WTC11 (cell line): ENCODE measurements at regions not wholly inside any gene's neighbourhood (a gene's known extent, or its start where the extent isn't known, plus 50 kb on each side); places are given as distances from the start of the nearest gene placed in this dataset.

Source experiments
- ATAC-seq: fragments of 200-7000 bp; cut with Tn5 transposase; 2 replicates; pipeline ENCODE4 v1.10.0; 2021; ENCODE audit warnings: mild to moderate bottlenecking, moderate library complexity
- CTCF ChIA-PET: fragments of 300-600 bp; sonication (Branson Sonifier 250); formaldehyde crosslinking; loops from one replicate; lab custom pipeline; 2021; ENCODE audit warnings: antibody characterized with exemption; lab: Charles Lee
- POLR2A ChIA-PET: fragments of 350-600 bp; sonication (Branson Sonifier 250); formaldehyde crosslinking; loops from one replicate; lab custom pipeline; 2021; ENCODE audit warnings: antibody characterized with exemption; lab: Charles Lee
- DNase-seq: peaks from one replicate; pipeline ENCODE4 v3.0.0; 2021; ENCODE audit warnings: low spot score
- H3K27ac Mint-ChIP-seq: 2 replicates; pipeline ENCODE4 v1.8.0; 2021; ENCODE audit warnings: mixed read lengths
- H3K27me3 Mint-ChIP-seq: 2 replicates; pipeline ENCODE4 v1.8.0; 2021; ENCODE audit warnings: low read depth, mild to moderate bottlenecking, moderate library complexity, mixed read lengths
- H3K36me3 Mint-ChIP-seq: 2 replicates; pipeline ENCODE4 v1.8.0; 2021; ENCODE audit warnings: mixed read lengths
- H3K4me1 Mint-ChIP-seq: 2 replicates; pipeline ENCODE4 v1.8.0; 2022; ENCODE audit warnings: mixed read lengths
- H3K4me3 Mint-ChIP-seq: 2 replicates; pipeline ENCODE4 v1.8.0; 2021; ENCODE audit warnings: mild to moderate bottlenecking, moderate library complexity, mixed read lengths
- H3K9me3 Mint-ChIP-seq: 2 replicates; pipeline ENCODE4 v1.8.0; 2021; ENCODE audit warnings: mixed read lengths
- ELF4 ChIP-seq: sonication (generic); formaldehyde crosslinking; IDR thresholded peaks from 2 replicates; pipeline ENCODE4 v1.8.1; 2022; ENCODE audit warnings: low read depth, mild to moderate bottlenecking, moderate library complexity, missing genetic modification reagents
- NR3C1 ChIP-seq: sonication (generic); formaldehyde crosslinking; conservative IDR thresholded peaks from 2 replicates; pipeline ENCODE4 v1.8.1; 2023; ENCODE audit warnings: low read depth, mild to moderate bottlenecking, missing genetic modification reagents
- TEAD1 ChIP-seq: sonication (generic); formaldehyde crosslinking; IDR thresholded peaks from 2 replicates; pipeline ENCODE4 v1.8.0; 2022; ENCODE audit warnings: mild to moderate bottlenecking, missing genetic modification reagents
- ZNF121 ChIP-seq: sonication (generic); formaldehyde crosslinking; IDR thresholded peaks from 2 replicates; pipeline ENCODE4 v1.8.0; 2023; ENCODE audit warnings: missing genetic modification reagents
- ZNF219 ChIP-seq: sonication (generic); formaldehyde crosslinking; IDR thresholded peaks from 2 replicates; pipeline ENCODE4 v1.8.0; 2023; ENCODE audit warnings: missing genetic modification reagents, mild to moderate bottlenecking, borderline replicate concordance
- TF ChIP-seq, protein P1 (sequence below): sonication (generic); formaldehyde crosslinking; IDR thresholded peaks from 2 replicates; pipeline ENCODE4 v1.8.1; 2023; ENCODE audit warnings: mild to moderate bottlenecking, missing genetic modification reagents
- TF ChIP-seq, protein P2 (sequence below): sonication (generic); formaldehyde crosslinking; IDR thresholded peaks from 2 replicates; pipeline ENCODE4 v1.8.0; 2023; ENCODE audit warnings: missing genetic modification reagents, mild to moderate bottlenecking, borderline replicate concordance
- TF ChIP-seq, protein P3 (sequence below): sonication (generic); formaldehyde crosslinking; conservative IDR thresholded peaks from 2 replicates; pipeline ENCODE4 v1.8.1; 2023; ENCODE audit warnings: mild to moderate bottlenecking, low read depth, missing genetic modification reagents, moderate library complexity
- TF ChIP-seq, protein P4 (sequence below): sonication (generic); formaldehyde crosslinking; IDR thresholded peaks from 2 replicates; pipeline ENCODE4 v1.8.1; 2022; ENCODE audit warnings: missing genetic modification reagents, borderline replicate concordance

DNA sequence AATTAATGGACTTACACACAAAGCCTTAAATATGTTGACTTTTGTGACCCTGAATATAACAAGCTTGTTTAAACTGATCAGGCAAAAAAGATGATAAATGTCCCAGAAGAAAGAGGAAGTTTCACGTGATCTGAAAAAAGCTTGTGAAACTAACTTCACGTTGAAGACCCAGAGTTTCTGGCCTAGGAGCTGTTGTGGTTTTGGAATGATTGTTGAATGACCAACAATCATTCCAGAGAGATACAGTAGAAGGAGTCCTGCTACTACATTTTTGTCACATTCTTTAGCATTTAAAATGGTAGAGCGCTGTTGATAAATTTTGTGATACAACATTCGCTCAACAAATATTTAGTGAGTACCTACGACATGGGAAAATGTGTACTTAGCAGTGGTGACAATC, 143.1 kb upstream of the FBN2 start:
- ChIA-PET POLR2A (no interaction called here), CTCF (interaction anchor here (0.6 to 1.5 kb wide), 3 partner anchors 9 to 182 kb away, joined by 3 to 7 read pairs (median 3); no protein-coding TSS in a partner anchor)
- H3K36me3 Mint-ChIP-seq = peaks cover 8% of the 10 kb centered on the region
- peaks cover 32% of the 10 kb centered on the region for H3K4me1 Mint-ChIP-seq
- no peak overlapping the region for H3K27ac Mint-ChIP-seq
- H3K27me3 Mint-ChIP-seq = peaks cover 10% of the 10 kb centered on the region; the same call in 1 of the 2 replicates
- no peak for ATAC-seq
- H3K4me3 Mint-ChIP-seq = no peak overlapping the region
- TF ChIP-seq, protein P1, sequence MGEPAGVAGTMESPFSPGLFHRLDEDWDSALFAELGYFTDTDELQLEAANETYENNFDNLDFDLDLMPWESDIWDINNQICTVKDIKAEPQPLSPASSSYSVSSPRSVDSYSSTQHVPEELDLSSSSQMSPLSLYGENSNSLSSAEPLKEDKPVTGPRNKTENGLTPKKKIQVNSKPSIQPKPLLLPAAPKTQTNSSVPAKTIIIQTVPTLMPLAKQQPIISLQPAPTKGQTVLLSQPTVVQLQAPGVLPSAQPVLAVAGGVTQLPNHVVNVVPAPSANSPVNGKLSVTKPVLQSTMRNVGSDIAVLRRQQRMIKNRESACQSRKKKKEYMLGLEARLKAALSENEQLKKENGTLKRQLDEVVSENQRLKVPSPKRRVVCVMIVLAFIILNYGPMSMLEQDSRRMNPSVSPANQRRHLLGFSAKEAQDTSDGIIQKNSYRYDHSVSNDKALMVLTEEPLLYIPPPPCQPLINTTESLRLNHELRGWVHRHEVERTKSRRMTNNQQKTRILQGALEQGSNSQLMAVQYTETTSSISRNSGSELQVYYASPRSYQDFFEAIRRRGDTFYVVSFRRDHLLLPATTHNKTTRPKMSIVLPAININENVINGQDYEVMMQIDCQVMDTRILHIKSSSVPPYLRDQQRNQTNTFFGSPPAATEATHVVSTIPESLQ (CRISPR knock-in tag) = no peak
- TF ChIP-seq, protein P2, sequence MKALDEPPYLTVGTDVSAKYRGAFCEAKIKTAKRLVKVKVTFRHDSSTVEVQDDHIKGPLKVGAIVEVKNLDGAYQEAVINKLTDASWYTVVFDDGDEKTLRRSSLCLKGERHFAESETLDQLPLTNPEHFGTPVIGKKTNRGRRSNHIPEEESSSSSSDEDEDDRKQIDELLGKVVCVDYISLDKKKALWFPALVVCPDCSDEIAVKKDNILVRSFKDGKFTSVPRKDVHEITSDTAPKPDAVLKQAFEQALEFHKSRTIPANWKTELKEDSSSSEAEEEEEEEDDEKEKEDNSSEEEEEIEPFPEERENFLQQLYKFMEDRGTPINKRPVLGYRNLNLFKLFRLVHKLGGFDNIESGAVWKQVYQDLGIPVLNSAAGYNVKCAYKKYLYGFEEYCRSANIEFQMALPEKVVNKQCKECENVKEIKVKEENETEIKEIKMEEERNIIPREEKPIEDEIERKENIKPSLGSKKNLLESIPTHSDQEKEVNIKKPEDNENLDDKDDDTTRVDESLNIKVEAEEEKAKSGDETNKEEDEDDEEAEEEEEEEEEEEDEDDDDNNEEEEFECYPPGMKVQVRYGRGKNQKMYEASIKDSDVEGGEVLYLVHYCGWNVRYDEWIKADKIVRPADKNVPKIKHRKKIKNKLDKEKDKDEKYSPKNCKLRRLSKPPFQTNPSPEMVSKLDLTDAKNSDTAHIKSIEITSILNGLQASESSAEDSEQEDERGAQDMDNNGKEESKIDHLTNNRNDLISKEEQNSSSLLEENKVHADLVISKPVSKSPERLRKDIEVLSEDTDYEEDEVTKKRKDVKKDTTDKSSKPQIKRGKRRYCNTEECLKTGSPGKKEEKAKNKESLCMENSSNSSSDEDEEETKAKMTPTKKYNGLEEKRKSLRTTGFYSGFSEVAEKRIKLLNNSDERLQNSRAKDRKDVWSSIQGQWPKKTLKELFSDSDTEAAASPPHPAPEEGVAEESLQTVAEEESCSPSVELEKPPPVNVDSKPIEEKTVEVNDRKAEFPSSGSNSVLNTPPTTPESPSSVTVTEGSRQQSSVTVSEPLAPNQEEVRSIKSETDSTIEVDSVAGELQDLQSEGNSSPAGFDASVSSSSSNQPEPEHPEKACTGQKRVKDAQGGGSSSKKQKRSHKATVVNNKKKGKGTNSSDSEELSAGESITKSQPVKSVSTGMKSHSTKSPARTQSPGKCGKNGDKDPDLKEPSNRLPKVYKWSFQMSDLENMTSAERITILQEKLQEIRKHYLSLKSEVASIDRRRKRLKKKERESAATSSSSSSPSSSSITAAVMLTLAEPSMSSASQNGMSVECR (CRISPR knock-in tag) = no peak
- peaks cover 13% of the 10 kb centered on the region for H3K9me3 Mint-ChIP-seq
- DNase-seq = no peak

DNA sequence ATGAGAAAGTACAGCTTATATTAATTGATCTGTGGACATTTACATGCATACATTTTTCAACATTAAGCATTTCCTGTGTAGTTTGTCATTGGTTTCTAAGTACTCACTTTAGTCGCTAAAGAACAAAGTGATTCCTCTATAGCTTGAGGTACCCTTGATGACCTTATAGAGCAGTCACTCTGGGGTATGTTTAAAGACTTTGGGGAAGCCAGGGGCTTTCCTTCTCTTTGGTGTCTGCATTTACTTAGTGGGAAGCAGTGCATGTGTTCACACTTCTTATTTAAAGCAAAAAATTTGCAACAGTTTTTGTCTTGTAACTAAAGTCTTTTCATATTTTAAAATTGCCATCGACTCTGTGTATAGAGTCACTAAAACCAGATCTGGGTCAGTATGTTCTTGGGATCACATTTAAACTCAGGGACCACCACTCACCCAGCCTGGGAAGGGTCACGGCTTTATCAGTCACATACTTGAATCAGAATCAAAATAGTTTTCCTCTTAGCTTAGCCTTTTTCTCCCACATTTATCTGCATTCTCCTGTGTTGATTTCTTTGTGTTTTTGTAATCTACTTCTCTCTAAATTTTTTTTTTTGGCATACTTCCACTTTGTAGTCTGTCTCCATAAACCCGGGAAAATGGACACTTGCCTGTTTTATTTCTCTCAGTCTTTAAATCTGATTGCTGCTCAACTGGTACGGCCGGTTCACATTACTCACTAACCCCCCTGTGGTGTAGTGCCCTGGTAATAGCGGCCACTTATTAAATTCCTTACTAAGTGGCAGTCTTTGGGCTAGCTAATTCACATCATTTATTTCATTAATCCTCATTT, 143.9 kb upstream of the FBN2 start:
- ChIA-PET CTCF (interaction anchor here (0.6 to 1.5 kb wide), 4 partner anchors 10 to 183 kb away, joined by 3 to 7 read pairs (median 4); no protein-coding TSS in a partner anchor), POLR2A (no interaction called here)
- peak; percentile 20 for DNase-seq
- H3K27ac Mint-ChIP-seq = peak overlapping the region; percentile 91
- ATAC-seq = peak; percentile 76
- H3K9me3 Mint-ChIP-seq = peaks cover 6% of the 10 kb centered on the region
- peaks cover under 1% of the 10 kb centered on the region for H3K36me3 Mint-ChIP-seq
- peak overlapping the region; percentile 53 for H3K4me3 Mint-ChIP-seq
- H3K4me1 Mint-ChIP-seq = peaks cover 32% of the 10 kb centered on the region
- H3K27me3 Mint-ChIP-seq = peaks cover 10% of the 10 kb centered on the region; the same call in 1 of the 2 replicates
- TF ChIP-seq ZNF219 (CRISPR knock-in tag) = no peak
- no peak for TF ChIP-seq ELF4
- no peak for TF ChIP-seq TEAD1 (CRISPR knock-in tag)
- TF ChIP-seq, protein P3, sequence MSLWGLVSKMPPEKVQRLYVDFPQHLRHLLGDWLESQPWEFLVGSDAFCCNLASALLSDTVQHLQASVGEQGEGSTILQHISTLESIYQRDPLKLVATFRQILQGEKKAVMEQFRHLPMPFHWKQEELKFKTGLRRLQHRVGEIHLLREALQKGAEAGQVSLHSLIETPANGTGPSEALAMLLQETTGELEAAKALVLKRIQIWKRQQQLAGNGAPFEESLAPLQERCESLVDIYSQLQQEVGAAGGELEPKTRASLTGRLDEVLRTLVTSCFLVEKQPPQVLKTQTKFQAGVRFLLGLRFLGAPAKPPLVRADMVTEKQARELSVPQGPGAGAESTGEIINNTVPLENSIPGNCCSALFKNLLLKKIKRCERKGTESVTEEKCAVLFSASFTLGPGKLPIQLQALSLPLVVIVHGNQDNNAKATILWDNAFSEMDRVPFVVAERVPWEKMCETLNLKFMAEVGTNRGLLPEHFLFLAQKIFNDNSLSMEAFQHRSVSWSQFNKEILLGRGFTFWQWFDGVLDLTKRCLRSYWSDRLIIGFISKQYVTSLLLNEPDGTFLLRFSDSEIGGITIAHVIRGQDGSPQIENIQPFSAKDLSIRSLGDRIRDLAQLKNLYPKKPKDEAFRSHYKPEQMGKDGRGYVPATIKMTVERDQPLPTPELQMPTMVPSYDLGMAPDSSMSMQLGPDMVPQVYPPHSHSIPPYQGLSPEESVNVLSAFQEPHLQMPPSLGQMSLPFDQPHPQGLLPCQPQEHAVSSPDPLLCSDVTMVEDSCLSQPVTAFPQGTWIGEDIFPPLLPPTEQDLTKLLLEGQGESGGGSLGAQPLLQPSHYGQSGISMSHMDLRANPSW (CRISPR knock-in tag) = no peak
- no peak for TF ChIP-seq ZNF121 (CRISPR knock-in tag)
- TF ChIP-seq NR3C1 = no peak
- TF ChIP-seq, protein P4, sequence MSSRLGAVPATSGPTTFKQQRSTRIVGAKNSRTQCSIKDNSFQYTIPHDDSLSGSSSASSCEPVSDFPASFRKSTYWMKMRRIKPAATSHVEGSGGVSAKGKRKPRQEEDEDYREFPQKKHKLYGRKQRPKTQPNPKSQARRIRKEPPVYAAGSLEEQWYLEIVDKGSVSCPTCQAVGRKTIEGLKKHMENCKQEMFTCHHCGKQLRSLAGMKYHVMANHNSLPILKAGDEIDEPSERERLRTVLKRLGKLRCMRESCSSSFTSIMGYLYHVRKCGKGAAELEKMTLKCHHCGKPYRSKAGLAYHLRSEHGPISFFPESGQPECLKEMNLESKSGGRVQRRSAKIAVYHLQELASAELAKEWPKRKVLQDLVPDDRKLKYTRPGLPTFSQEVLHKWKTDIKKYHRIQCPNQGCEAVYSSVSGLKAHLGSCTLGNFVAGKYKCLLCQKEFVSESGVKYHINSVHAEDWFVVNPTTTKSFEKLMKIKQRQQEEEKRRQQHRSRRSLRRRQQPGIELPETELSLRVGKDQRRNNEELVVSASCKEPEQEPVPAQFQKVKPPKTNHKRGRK = no peak
